Breast epithelium (tissue), 4 donors: ENCODE measurements at regions not wholly inside any gene's neighbourhood (a gene's known extent, or its start where the extent isn't known, plus 50 kb on each side); places are given as distances from the start of the nearest gene placed in this dataset.

ENCODE experiments used
- DNase-seq, 2 donors: peaks; one replicate each; pipeline ENCODE4 v3.0.0-alpha.2; 2019; ENCODE audit warnings: low spot score in 2 of 2
- H3K27ac ChIP-seq, 2 donors: fragments of 200-600 bp; sonication (generic) in 1 of 2; one replicate each; pipeline ENCODE4 v1.5.1; 2016 to 2019; ENCODE audit warnings: mild to moderate bottlenecking in 1 of 2
- H3K27me3 ChIP-seq, 2 donors: fragments of 200-600 bp; sonication (generic) in 1 of 2; one replicate each; pipeline versions ENCODE4 v1.5.1 to v1.6.0; 2017 to 2019; ENCODE audit warnings: control low read depth in 1 of 2, mild to moderate bottlenecking in 1 of 2
- H3K36me3 ChIP-seq: fragments of 200-600 bp; one replicate; pipeline ENCODE4 v1.5.1; 2019
- H3K4me1 ChIP-seq, 2 donors: fragments of 200-600 bp; sonication (generic); one replicate each; pipeline ENCODE4 v1.5.1; 2016 to 2019; ENCODE audit warnings: control low read depth in 1 of 2
- H3K4me3 ChIP-seq, 3 donors: fragments of 200-600 bp; sonication (generic); 1 replicate in 2 of 3; 2 replicates in 1 of 3; pipeline ENCODE4 v1.5.1; 2016 to 2019; ENCODE audit warnings: mild to moderate bottlenecking in 3 of 3, moderate library complexity in 2 of 3
- H3K9me3 ChIP-seq, 2 donors: fragments of 200-600 bp; sonication (generic) in 1 of 2; one replicate each; pipeline ENCODE4 v1.5.1; 2016 to 2019; ENCODE audit warnings: control low read depth in 1 of 2
- POLR2A ChIP-seq: fragments of 450-650 bp; IDR thresholded peaks from one replicate; pipeline ENCODE4 v1.6.1; 2016; ENCODE audit warnings: antibody characterized with exemption, mild to moderate bottlenecking, moderate library complexity
- POLR2AphosphoS5 ChIP-seq, 3 donors: sonication (generic); formaldehyde crosslinking; IDR thresholded peaks; one replicate each; pipeline ENCODE4 v1.6.1; 2017; ENCODE audit warnings: antibody characterized with exemption in 3 of 3
- intact Hi-C: fragments of 100-400 bp; cut with DNase I; formaldehyde crosslinking; loops from one replicate; pipeline ENCODE4 v1.15.1; 2023; ENCODE audit warnings: low total_unique reads
- TF ChIP-seq, protein P1 (sequence below), 3 donors: fragments of 450-650 bp; IDR thresholded peaks; one replicate each; pipeline ENCODE4 v1.5.1; 2016 to 2017; ENCODE audit warnings: antibody characterized with exemption in 3 of 3, mild to moderate bottlenecking in 3 of 3, moderate library complexity in 3 of 3

DNA sequence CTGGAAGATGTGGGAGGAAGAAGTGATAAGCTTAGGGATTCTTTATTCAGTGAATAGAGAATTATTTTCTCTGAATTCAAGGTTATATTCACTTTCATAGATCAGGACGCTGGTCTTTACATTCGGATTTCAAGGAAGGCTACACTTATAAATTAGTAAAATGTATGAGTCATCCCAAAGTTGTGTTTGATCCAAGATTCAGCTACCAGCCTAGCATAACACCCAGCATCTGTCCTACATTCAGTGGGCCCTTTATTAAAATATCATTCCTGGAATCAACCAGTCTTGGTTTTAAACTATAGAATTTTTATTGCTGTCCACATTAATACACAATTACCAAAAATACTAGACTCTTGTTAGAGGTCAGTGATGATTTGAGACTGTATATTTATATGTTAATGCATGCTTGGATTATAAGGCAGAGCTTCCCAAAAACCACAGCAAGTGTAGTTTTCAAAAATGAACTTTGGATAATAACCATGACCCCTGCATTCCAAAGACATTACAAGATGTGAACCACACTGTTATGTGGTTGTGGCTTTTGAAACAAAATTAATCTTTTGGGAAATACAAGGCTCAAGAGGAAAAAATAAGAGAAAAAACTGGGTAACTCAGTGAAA is 210.7 kb upstream of the CNR1 start:
- no peak for DNase-seq
- intact Hi-C loops, result no loop called here
- Histone ChIP-seq H3K27me3 (no peaks in the 10 kb centered on the region), H3K27ac (no peak overlapping the region), H3K36me3 (no peaks in the 10 kb centered on the region), H3K4me3 (no peak overlapping the region), H3K9me3 (no peaks in the 10 kb centered on the region), H3K4me1 (no peaks in the 10 kb centered on the region)
- TF ChIP-seq POLR2A (no peak), POLR2AphosphoS5 (IDR thresholded peaks at IDR 0.05) (no peak)
- TF ChIP-seq, protein P1, sequence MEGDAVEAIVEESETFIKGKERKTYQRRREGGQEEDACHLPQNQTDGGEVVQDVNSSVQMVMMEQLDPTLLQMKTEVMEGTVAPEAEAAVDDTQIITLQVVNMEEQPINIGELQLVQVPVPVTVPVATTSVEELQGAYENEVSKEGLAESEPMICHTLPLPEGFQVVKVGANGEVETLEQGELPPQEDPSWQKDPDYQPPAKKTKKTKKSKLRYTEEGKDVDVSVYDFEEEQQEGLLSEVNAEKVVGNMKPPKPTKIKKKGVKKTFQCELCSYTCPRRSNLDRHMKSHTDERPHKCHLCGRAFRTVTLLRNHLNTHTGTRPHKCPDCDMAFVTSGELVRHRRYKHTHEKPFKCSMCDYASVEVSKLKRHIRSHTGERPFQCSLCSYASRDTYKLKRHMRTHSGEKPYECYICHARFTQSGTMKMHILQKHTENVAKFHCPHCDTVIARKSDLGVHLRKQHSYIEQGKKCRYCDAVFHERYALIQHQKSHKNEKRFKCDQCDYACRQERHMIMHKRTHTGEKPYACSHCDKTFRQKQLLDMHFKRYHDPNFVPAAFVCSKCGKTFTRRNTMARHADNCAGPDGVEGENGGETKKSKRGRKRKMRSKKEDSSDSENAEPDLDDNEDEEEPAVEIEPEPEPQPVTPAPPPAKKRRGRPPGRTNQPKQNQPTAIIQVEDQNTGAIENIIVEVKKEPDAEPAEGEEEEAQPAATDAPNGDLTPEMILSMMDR (IDR thresholded peaks at IDR 0.05), result no peak

DNA sequence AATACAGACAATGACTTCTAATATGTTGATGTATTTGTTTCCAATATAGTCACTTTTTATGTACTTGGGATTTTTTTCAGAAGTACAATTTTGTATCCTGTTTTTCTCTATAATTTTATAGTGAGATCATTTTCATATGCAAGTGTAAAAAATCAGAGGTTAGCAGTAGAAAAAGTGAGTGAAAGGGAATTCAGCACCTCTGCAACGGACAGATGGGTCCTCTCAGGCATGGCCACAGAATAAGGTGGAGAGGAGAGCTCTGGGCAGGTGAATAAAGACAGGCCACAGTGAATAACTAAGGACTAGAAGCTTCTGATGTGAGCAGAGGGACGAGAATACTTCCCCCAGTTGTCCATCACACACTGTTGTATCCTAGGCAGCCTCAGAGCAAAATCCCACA is 210.1 kb upstream of the CNR1 start:
- no peaks in the 10 kb centered on the region for H3K9me3 ChIP-seq
- no peaks in the 10 kb centered on the region for H3K4me1 ChIP-seq
- intact Hi-C loops, result no loop called here
- no peak for DNase-seq
- H3K27me3 ChIP-seq, result no peaks in the 10 kb centered on the region
- no peaks in the 10 kb centered on the region for H3K36me3 ChIP-seq
- H3K27ac ChIP-seq, result no peak overlapping the region
- H3K4me3 ChIP-seq, result no peak overlapping the region
- TF ChIP-seq, protein P1 (IDR thresholded peaks at IDR 0.05), result no peak
- TF ChIP-seq POLR2AphosphoS5 (IDR thresholded peaks at IDR 0.05) (no peak), POLR2A (no peak)

DNA sequence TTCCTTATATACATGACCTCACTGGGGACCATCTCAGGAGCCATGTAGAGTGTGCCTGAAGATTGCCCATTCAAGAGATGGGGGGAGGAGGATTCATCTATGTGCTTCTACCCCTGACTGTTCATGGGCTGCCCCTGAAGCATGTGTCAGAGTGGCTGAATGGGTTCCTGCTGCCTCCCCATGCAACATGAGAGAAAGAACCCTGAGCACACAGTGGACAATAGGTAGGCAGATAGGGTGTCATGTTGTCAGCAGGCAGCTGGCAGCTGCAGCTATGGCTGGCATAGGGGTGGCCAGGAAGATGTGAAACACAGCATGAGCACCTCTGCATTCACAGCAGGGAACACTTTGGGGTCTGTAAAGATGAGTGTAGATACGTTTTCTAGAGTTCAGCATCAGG is 208.4 kb upstream of the CNR1 start:
- DNase-seq, result no peak
- H3K27ac ChIP-seq, result peak overlapping the region in 1 of 2 donors; percentile 12
- no peaks in the 10 kb centered on the region for H3K9me3 ChIP-seq
- no peaks in the 10 kb centered on the region for H3K36me3 ChIP-seq
- H3K4me3 ChIP-seq, result no peak overlapping the region
- no peaks in the 10 kb centered on the region for H3K27me3 ChIP-seq
- TF ChIP-seq, protein P1 (IDR thresholded peaks at IDR 0.05), result no peak
- TF ChIP-seq POLR2A, result no peak
- TF ChIP-seq POLR2AphosphoS5 (IDR thresholded peaks at IDR 0.05), result no peak
- H3K4me1 ChIP-seq, result no peaks in the 10 kb centered on the region
- intact Hi-C loops, result no loop called here

DNA sequence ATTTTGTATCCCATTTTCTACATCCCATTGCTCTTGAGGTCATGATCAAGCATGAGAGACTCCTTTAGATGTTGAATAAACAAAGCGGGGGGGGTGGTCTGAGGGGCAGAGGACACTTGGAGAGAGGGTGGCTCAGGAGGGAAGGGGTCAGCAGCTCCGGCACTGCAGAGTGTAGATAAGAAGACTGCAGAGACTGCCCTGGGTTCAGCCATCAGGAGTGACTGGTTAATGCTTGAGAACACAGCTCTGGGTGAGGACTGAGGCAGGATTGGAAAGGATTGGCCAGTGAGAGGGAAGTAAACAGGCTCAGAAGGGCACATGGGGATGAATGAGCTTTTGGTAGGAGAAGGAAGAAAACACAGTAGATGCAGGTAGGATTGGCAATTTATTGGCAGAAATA is 205.3 kb upstream of the CNR1 start:
- Histone ChIP-seq H3K36me3 (no peaks in the 10 kb centered on the region), H3K9me3 (no peaks in the 10 kb centered on the region), H3K27me3 (no peaks in the 10 kb centered on the region), H3K4me1 (no peaks in the 10 kb centered on the region), H3K4me3 (no peak overlapping the region), H3K27ac (no peak overlapping the region)
- TF ChIP-seq, protein P1 (IDR thresholded peaks at IDR 0.05), result no peak
- TF ChIP-seq POLR2AphosphoS5 (IDR thresholded peaks at IDR 0.05), result no peak
- no peak for TF ChIP-seq POLR2A
- intact Hi-C loops, result no loop called here
- DNase-seq, result no peak

DNA sequence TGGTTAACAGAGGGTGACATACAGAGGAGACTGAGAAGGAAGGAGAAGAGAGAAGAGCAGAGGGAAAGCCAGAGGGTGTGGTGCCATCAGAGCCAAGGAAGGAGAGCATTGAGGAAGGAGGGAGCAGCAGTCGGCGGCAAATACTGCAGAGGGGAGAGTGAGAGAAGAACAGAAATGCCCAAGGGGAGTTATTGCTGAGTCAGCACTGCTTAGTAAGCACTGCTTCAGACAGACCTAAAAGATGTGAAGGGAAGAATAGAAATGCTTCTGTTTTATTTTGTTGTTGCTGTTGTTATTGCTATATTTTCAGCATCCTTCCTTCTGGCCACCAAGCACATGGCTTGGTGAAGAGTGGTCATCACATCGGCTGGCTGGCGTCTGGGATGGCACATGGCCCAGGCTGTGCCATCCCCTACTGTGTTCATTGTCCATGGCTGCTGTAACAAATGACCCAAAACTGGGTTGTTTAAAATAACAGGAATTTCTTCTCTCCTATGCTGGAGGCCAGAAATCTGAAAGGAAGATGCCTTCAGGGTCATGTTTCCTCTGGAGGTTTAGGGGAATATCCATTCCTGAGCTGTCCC is 204.1 kb upstream of the CNR1 start:
- Histone ChIP-seq H3K4me1 (no peaks in the 10 kb centered on the region), H3K36me3 (no peaks in the 10 kb centered on the region), H3K4me3 (no peak overlapping the region), H3K27me3 (no peaks in the 10 kb centered on the region), H3K9me3 (no peaks in the 10 kb centered on the region), H3K27ac (no peak overlapping the region)
- intact Hi-C loops, result no loop called here
- no peak for TF ChIP-seq POLR2AphosphoS5 (IDR thresholded peaks at IDR 0.05)
- TF ChIP-seq, protein P1 (IDR thresholded peaks at IDR 0.05), result no peak
- no peak for TF ChIP-seq POLR2A
- DNase-seq, result no peak
